ENCODE measurements at regions not wholly inside any gene's neighbourhood (a gene's known extent, or its start where the extent isn't known, plus 50 kb on each side); places are given as distances from the start of the nearest gene placed in this dataset.

DNA sequence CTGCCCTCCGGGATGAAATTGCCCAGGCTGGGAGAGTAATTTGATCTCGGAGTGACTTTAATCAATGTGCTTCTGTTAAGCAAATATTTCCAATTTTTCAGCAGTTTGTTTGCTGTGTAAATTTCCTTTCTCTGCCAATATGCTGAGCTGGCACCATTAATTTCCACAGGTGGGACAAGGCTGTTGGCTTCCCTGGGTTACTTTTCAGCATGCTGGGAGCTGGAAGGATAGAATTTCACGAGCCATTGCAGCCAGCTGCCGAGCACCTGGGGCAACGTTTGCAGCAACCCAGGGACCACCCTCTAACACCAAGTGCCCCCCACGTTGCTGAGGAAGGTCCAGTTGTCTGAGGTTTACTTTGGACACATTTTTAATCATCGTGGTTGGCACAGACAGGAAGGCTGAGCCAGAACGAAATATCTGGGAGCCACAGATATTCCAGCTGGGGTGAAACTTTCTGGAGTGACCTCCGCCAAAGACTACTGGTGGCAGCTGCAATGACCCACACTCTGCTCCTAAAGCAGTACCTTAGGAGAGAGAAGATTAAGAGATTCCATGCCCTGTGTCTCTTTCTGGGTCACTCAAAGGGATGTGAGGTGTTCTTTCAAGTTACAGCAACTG, 293.3 kb upstream of the RGMA start:
- TF ChIP-seq, protein P1, sequence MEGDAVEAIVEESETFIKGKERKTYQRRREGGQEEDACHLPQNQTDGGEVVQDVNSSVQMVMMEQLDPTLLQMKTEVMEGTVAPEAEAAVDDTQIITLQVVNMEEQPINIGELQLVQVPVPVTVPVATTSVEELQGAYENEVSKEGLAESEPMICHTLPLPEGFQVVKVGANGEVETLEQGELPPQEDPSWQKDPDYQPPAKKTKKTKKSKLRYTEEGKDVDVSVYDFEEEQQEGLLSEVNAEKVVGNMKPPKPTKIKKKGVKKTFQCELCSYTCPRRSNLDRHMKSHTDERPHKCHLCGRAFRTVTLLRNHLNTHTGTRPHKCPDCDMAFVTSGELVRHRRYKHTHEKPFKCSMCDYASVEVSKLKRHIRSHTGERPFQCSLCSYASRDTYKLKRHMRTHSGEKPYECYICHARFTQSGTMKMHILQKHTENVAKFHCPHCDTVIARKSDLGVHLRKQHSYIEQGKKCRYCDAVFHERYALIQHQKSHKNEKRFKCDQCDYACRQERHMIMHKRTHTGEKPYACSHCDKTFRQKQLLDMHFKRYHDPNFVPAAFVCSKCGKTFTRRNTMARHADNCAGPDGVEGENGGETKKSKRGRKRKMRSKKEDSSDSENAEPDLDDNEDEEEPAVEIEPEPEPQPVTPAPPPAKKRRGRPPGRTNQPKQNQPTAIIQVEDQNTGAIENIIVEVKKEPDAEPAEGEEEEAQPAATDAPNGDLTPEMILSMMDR (IDR thresholded peaks at IDR 0.05) = no peak
- no peak for TF ChIP-seq POLR2A (IDR thresholded peaks at IDR 0.05)

All from uterus (tissue), 2 donors.